ENCODE measurements at regions not wholly inside any gene's neighbourhood (a gene's known extent, or its start where the extent isn't known, plus 50 kb on each side); places are given as distances from the start of the nearest gene placed in this dataset.

DNA sequence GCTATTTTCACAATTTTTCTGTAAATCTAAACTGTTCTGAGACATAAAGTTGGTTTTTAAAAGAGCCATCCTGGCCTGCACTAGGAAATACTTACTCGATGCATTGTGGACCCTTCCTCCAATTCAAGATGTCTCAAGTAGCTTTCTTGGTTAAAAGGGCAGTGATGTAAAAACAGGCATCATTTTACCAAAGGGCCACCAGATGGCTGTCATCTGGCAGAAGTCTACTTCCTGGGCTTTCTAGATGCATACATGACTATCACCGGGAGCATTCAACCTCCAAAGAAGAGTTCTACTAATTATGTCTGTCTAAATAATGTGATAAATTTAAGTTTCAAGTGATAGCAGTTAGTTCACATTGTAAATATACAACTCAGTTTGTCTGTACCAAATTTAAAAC is 96.8 kb upstream of the FRMD6 start:
- no peaks in the 10 kb centered on the region for H3K9me3 ChIP-seq
- in situ Hi-C loops (cut with MboI; ENCODE audit: low sequenced_read_pairs in 4 of 4) (no loop called here), intact Hi-C loops (cut with DNase I; ENCODE audit: low total_unique reads) (no loop called here)
- no peaks in the 10 kb centered on the region for H3K27me3 ChIP-seq
- no peaks in the 10 kb centered on the region for H3K36me3 ChIP-seq
- no peak overlapping the region for H3K4me3 ChIP-seq
- H3K4me1 ChIP-seq = peaks cover 0 to 6% of the 10 kb centered on the region in 2 donors
- H3K27ac ChIP-seq = no peak overlapping the region
- no peak for ATAC-seq
- no peak for DNase-seq
- TF ChIP-seq POLR2A (IDR thresholded peaks at IDR 0.05) = no peak
- TF ChIP-seq, protein P1, sequence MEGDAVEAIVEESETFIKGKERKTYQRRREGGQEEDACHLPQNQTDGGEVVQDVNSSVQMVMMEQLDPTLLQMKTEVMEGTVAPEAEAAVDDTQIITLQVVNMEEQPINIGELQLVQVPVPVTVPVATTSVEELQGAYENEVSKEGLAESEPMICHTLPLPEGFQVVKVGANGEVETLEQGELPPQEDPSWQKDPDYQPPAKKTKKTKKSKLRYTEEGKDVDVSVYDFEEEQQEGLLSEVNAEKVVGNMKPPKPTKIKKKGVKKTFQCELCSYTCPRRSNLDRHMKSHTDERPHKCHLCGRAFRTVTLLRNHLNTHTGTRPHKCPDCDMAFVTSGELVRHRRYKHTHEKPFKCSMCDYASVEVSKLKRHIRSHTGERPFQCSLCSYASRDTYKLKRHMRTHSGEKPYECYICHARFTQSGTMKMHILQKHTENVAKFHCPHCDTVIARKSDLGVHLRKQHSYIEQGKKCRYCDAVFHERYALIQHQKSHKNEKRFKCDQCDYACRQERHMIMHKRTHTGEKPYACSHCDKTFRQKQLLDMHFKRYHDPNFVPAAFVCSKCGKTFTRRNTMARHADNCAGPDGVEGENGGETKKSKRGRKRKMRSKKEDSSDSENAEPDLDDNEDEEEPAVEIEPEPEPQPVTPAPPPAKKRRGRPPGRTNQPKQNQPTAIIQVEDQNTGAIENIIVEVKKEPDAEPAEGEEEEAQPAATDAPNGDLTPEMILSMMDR (IDR thresholded peaks at IDR 0.05 in 4 of 5, conservative IDR thresholded peaks at IDR 0.05 in 1 of 5) = no peak

DNA sequence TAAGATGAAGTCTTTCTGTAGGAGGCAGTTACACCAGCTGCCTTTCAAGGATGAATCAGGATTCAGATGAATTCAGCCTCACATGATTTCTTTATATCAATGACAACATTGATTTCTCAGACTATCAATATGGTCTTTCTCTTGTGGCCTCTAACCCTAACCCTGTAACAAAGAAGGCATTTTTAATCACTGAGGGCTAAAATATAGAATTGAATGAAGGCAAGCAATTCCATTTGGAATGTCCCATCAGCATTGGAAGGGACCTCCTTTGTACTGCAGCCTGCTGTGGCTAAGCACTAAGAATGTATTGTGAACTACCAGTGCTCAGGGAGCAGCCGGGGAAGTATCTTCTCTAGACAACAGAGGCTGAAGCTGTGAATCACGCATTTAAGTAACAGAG is 90.6 kb upstream of the FRMD6 start:
- ATAC-seq (no peak), DNase-seq (no peak)
- H3K4me1 ChIP-seq = no peaks in the 10 kb centered on the region
- no peaks in the 10 kb centered on the region for H3K27me3 ChIP-seq
- in situ Hi-C loops (cut with MboI; ENCODE audit: low sequenced_read_pairs in 4 of 4) (no loop called here), intact Hi-C loops (cut with DNase I; ENCODE audit: low total_unique reads) (no loop called here)
- H3K27ac ChIP-seq = no peak overlapping the region
- TF ChIP-seq POLR2A (IDR thresholded peaks at IDR 0.05) = no peak
- TF ChIP-seq, protein P1 (IDR thresholded peaks at IDR 0.05 in 4 of 5, conservative IDR thresholded peaks at IDR 0.05 in 1 of 5) = no peak
- H3K4me3 ChIP-seq = no peak overlapping the region
- no peaks in the 10 kb centered on the region for H3K36me3 ChIP-seq
- no peaks in the 10 kb centered on the region for H3K9me3 ChIP-seq

DNA sequence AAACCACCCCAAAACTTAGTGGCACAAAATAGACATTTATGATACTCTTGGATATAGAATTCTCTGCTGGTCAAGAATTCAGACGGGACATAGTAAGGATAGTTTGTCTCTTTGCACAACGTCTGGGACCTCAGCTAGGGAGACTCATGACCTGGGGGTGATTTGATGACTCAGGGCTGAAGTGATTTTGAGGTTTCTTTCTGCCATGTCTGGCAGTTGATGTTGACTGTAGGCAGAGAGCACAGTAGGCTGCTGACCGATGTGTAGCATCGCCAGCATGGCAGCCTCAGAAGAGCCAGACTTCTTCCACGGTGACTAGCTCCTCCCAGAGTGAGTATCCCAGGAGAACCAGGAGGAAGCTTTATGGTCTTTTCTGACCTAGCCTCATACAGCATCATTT is 88.9 kb upstream of the FRMD6 start:
- no peaks in the 10 kb centered on the region for H3K36me3 ChIP-seq
- H3K4me1 ChIP-seq = no peaks in the 10 kb centered on the region
- intact Hi-C loops (cut with DNase I; ENCODE audit: low total_unique reads) (no loop called here), in situ Hi-C loops (cut with MboI; ENCODE audit: low sequenced_read_pairs in 4 of 4) (no loop called here)
- H3K9me3 ChIP-seq = no peaks in the 10 kb centered on the region
- no peak overlapping the region for H3K4me3 ChIP-seq
- DNase-seq (no peak), ATAC-seq (no peak)
- no peaks in the 10 kb centered on the region for H3K27me3 ChIP-seq
- H3K27ac ChIP-seq = no peak overlapping the region
- TF ChIP-seq POLR2A (IDR thresholded peaks at IDR 0.05) = no peak
- TF ChIP-seq, protein P1 (IDR thresholded peaks at IDR 0.05 in 4 of 5, conservative IDR thresholded peaks at IDR 0.05 in 1 of 5) = no peak

DNA sequence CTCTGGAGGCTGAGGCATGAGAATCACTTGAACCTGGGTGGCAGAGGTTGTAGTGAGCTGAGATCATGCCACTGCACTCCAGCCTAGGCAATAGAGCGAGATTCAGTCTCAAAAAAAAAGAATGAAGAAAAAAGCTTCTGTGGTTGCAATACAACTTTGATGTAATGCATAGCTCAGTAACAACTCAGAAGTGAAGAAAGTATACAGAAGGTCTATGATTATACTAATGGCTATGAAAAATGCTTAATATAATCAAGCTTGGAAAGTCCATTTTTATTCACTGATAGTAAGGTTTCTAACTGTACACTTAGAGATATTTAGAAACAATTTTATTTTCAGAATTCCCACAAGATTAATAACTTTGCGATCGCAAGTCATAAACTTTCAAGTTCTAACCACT is 88.2 kb upstream of the FRMD6 start:
- Histone ChIP-seq H3K9me3 (no peaks in the 10 kb centered on the region), H3K27ac (no peak overlapping the region), H3K4me1 (no peaks in the 10 kb centered on the region), H3K27me3 (no peaks in the 10 kb centered on the region), H3K4me3 (no peak overlapping the region), H3K36me3 (no peaks in the 10 kb centered on the region)
- DNase-seq = no peak
- in situ Hi-C loops (cut with MboI; ENCODE audit: low sequenced_read_pairs in 4 of 4) (no loop called here), intact Hi-C loops (cut with DNase I; ENCODE audit: low total_unique reads) (no loop called here)
- ATAC-seq = no peak
- TF ChIP-seq, protein P1 (IDR thresholded peaks at IDR 0.05 in 4 of 5, conservative IDR thresholded peaks at IDR 0.05 in 1 of 5) = no peak
- no peak for TF ChIP-seq POLR2A (IDR thresholded peaks at IDR 0.05)

DNA sequence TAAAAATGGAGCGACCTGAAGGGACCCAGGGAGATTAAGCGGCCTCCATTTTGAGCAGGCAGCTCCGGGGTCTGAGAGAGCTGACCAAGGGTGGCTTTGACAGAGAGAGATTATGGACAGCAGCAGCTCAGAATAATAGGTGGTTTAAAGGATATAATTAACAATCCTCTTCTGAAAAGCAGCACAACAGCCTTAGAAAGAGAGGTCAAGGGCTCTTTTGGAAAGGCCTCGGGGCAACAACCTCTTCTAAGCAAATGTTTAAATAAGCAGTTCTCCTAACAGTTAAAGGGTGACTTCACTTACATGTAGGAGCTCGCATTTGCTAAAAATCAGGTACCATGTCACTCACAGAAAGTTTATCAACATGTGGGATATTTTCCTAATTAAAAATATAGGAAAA is 87.2 kb upstream of the FRMD6 start:
- no peaks in the 10 kb centered on the region for H3K36me3 ChIP-seq
- in situ Hi-C loops (cut with MboI; ENCODE audit: low sequenced_read_pairs in 4 of 4) = no loop called here
- DNase-seq (no peak), ATAC-seq (no peak)
- intact Hi-C loops (cut with DNase I; ENCODE audit: low total_unique reads) = no loop called here
- no peaks in the 10 kb centered on the region for H3K27me3 ChIP-seq
- no peak overlapping the region for H3K4me3 ChIP-seq
- TF ChIP-seq, protein P1 (IDR thresholded peaks at IDR 0.05 in 4 of 5, conservative IDR thresholded peaks at IDR 0.05 in 1 of 5) = no peak
- H3K9me3 ChIP-seq = no peaks in the 10 kb centered on the region
- no peaks in the 10 kb centered on the region for H3K4me1 ChIP-seq
- H3K27ac ChIP-seq = no peak overlapping the region

Data from gastrocnemius medialis (tissue), 4 donors.